Lung (tissue), 11 donors: ENCODE measurements at regions not wholly inside any gene's neighbourhood (a gene's known extent, or its start where the extent isn't known, plus 50 kb on each side); places are given as distances from the start of the nearest gene placed in this dataset.

ENCODE experiments used
- ATAC-seq: fragments of 200-7000 bp; cut with Tn5 transposase; one replicate; pipeline ENCODE4 v1.9.1; 2020; ENCODE audit warnings: moderate number of reproducible peaks; ENCODE audit not compliant: insufficient read depth, low FRiP score
- DNase-seq, 3 donors: peaks; one replicate each; pipeline ENCODE4 v3.0.0-alpha.2; 2013 to 2017
- H3K27ac ChIP-seq, 2 donors: one replicate each; pipeline ENCODE4 v1.5.1; 2013; ENCODE audit warnings: mild to moderate bottlenecking in 2 of 2, moderate library complexity in 2 of 2, control low read depth in 1 of 2, inconsistent platforms in 1 of 2, low read depth in 1 of 2, low read length in 1 of 2
- H3K27me3 ChIP-seq, 3 donors: one replicate each; pipeline ENCODE4 v1.5.1; 2013; ENCODE audit warnings: low read length in 2 of 3; ENCODE audit not compliant: control insufficient read depth in 3 of 3, insufficient read depth in 3 of 3
- H3K36me3 ChIP-seq, 4 donors: one replicate each; pipeline ENCODE4 v1.5.1; 2013; ENCODE audit warnings: low read length in 4 of 4, mild to moderate bottlenecking in 1 of 4, moderate library complexity in 1 of 4; ENCODE audit not compliant: control insufficient read depth in 4 of 4, insufficient read depth in 4 of 4
- H3K4me1 ChIP-seq, 5 donors: one replicate each; pipeline ENCODE4 v1.5.1; 2013; ENCODE audit warnings: low read length in 5 of 5, mild to moderate bottlenecking in 2 of 5, moderate library complexity in 1 of 5; ENCODE audit not compliant: control insufficient read depth in 5 of 5, insufficient read depth in 5 of 5
- H3K4me3 ChIP-seq: one replicate; pipeline ENCODE4 v1.5.1; 2013; ENCODE audit warnings: mild to moderate bottlenecking, control low read depth, moderate library complexity
- H3K9ac ChIP-seq, 2 donors: one replicate each; pipeline ENCODE4 v1.5.1; 2013; ENCODE audit warnings: low read length in 2 of 2, control low read depth in 1 of 2; ENCODE audit not compliant: insufficient read depth in 1 of 2
- H3K9me3 ChIP-seq, 4 donors: one replicate each; pipeline ENCODE4 v1.5.1; 2013; ENCODE audit warnings: low read length in 3 of 4, mild to moderate bottlenecking in 1 of 4, moderate library complexity in 1 of 4; ENCODE audit not compliant: control insufficient read depth in 4 of 4, insufficient read depth in 3 of 4
- WGBS, 2 donors: extraction: QIAGEN DNeasy Blood & Tissue Kit; methylation state at CpG; one replicate each; pipeline ENCODE4 v1.1.7; 2013; 5-methylcytosine and 5-hydroxymethylcytosine counted together
- TF ChIP-seq, protein P1 (sequence below): IDR thresholded peaks from 2 replicates; pipeline ENCODE4 v1.5.1; 2012; ENCODE audit warnings: mild to moderate bottlenecking; ENCODE audit errors: control extremely low read depth, extremely low read depth
- donor health status: control.
- donor health status: control.
- donor health status: Bipolar disorder and iron deficiency.
- donor health status: healthy.
- donor health status: DM: yes; HTN: yes; CAD: no.

DNA sequence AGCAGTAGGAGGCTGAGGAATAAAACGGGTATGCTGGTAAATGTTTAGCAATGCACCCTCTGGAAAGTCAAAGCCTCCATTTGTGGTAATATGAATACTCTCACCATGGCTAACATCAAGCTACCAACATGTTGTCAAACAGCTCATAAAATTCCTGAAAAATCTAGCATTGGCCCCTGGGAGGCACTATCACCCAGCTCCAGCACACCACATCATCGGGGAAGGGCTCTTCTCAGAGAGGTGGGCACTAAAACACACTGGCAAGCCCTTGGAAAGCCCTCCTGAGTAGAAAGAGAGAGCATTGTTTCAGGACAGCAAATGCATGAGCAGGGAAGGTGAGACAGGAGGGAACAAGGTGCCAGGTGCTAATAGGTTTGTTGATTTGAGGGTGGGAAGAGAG is 53.9 kb upstream of the FLT1 start:
- Histone ChIP-seq H3K27ac (no peak overlapping the region), H3K36me3 (no peaks in the 10 kb centered on the region), H3K9me3 (peaks cover 0 to 3% (median 1%) of the 10 kb centered on the region in 4 donors), H3K4me3 (no peak overlapping the region), H3K9ac (no peak overlapping the region), H3K27me3 (peaks cover 0 to 3% (median 0%) of the 10 kb centered on the region in 3 donors), H3K4me1 (no peaks in the 10 kb centered on the region)
- ATAC-seq (no peak), DNase-seq (no peak)
- TF ChIP-seq, protein P1, sequence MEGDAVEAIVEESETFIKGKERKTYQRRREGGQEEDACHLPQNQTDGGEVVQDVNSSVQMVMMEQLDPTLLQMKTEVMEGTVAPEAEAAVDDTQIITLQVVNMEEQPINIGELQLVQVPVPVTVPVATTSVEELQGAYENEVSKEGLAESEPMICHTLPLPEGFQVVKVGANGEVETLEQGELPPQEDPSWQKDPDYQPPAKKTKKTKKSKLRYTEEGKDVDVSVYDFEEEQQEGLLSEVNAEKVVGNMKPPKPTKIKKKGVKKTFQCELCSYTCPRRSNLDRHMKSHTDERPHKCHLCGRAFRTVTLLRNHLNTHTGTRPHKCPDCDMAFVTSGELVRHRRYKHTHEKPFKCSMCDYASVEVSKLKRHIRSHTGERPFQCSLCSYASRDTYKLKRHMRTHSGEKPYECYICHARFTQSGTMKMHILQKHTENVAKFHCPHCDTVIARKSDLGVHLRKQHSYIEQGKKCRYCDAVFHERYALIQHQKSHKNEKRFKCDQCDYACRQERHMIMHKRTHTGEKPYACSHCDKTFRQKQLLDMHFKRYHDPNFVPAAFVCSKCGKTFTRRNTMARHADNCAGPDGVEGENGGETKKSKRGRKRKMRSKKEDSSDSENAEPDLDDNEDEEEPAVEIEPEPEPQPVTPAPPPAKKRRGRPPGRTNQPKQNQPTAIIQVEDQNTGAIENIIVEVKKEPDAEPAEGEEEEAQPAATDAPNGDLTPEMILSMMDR = no peak
- WGBS, 2 donors = 62 to 85% methylated on average over 2 of the region's 2 CpGs

GRCh38 chr13:28548468-28548867 is 53.5 kb upstream of the FLT1 start:
- WGBS, 2 donors = 63 to 68% methylated on average over 4 of the region's 4 CpGs
- TF ChIP-seq, protein P1 = no peak

DNA sequence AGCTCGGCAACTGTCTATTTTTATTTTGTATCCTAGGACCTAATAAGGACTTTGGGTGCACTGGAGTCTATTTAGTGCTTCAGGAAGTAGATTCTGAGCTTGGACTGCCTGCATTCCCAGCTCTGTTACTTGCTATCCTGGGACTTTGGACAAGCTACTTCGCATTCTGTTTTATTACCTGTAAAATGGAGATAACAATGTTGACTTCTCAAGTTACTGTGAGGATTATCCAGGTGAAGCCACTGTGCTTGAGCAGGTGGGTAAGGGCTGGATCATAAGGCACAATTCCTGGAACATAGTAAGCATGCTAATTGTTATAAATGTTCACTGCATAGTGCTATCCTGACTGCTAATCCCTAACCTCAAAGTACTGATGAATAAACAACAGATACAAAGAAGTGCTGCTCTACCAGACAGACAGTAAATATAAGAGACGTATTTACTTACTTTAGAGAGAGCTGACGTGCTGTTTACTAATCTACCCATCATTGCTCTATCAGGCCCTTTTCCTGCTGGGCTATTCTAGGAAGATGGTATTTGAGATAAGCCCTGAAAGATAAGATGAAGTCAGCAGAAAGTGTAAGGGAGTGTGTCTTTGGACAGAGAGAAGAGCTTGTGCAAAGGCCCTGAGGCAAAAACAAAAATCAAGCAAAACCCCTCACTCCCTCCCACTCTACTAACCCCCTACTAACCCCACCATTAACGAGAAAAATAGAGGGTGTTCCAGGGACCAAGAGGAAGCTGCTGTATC is 50.8 kb upstream of the FLT1 start:
- Histone ChIP-seq H3K4me3 (no peak overlapping the region), H3K36me3 (no peaks in the 10 kb centered on the region), H3K27ac (no peak overlapping the region), H3K9ac (no peak overlapping the region), H3K9me3 (peaks cover 0 to 11% (median 4%) of the 10 kb centered on the region in 4 donors), H3K4me1 (no peaks in the 10 kb centered on the region), H3K27me3 (no peaks in the 10 kb centered on the region)
- WGBS, 2 donors = 67 to 69% methylated on average over 5 of the region's 5 CpGs
- TF ChIP-seq, protein P1 = no peak
- DNase-seq (no peak), ATAC-seq (no peak)

More at GRCh38 chr13:28548468-28548867, 53.5 kb upstream of the FLT1 start:
- H3K27ac ChIP-seq = no peak overlapping the region
- H3K36me3 ChIP-seq = no peaks in the 10 kb centered on the region
- no peak overlapping the region for H3K9ac ChIP-seq
- DNase-seq (no peak), ATAC-seq (no peak)
- peaks cover 0 to 6% (median 3%) of the 10 kb centered on the region in 4 donors for H3K9me3 ChIP-seq
- H3K4me1 ChIP-seq = no peaks in the 10 kb centered on the region
- H3K4me3 ChIP-seq = no peak overlapping the region
- H3K27me3 ChIP-seq = peaks cover 0 to under 1% (median 0%) of the 10 kb centered on the region in 3 donors
